Uterus (tissue), 3 donors: ENCODE measurements at regions not wholly inside any gene's neighbourhood (a gene's known extent, or its start where the extent isn't known, plus 50 kb on each side); places are given as distances from the start of the nearest gene placed in this dataset.

Experiments
- DNase-seq, 2 donors: peaks; one replicate each; pipeline ENCODE4 v3.0.0-alpha.2; 2019 to 2020
- H3K27ac ChIP-seq, 2 donors: fragments of 200-600 bp; sonication (generic); 1 replicate in 1 of 2; 2 replicates in 1 of 2; pipeline ENCODE4 v1.5.1; 2016 to 2018
- H3K27me3 ChIP-seq, 2 donors: fragments of 200-600 bp; sonication (generic); one replicate each; pipeline ENCODE4 v1.5.1; 2018 to 2019; ENCODE audit warnings: control low read depth in 1 of 2
- H3K36me3 ChIP-seq, 2 donors: fragments of 200-600 bp; sonication (generic); one replicate each; pipeline ENCODE4 v1.5.1; 2019; ENCODE audit warnings: control low read depth in 1 of 2
- H3K4me1 ChIP-seq, 2 donors: fragments of 200-600 bp; sonication (generic); one replicate each; pipeline ENCODE4 v1.5.1; 2018 to 2019; ENCODE audit warnings: control low read depth in 1 of 2
- H3K4me3 ChIP-seq, 2 donors: fragments of 200-600 bp; sonication (generic); 1 replicate in 1 of 2; 2 replicates in 1 of 2; pipeline ENCODE4 v1.5.1; 2018 to 2019; ENCODE audit warnings: mild to moderate bottlenecking in 1 of 2
- H3K9me3 ChIP-seq, 2 donors: fragments of 200-600 bp; sonication (generic); one replicate each; pipeline ENCODE4 v1.5.1; 2019; ENCODE audit warnings: control low read depth in 1 of 2
- CTCF ChIP-seq, 4 experiments: fragments of 200-600 bp in 2 of 4; fragments of 450-650 bp in 2 of 4; sonication (generic) in 2 of 4; IDR thresholded peaks; one replicate each; pipeline ENCODE4 v1.5.1; 2016 to 2019; ENCODE audit warnings: antibody characterized with exemption in 4 of 4, mild to moderate bottlenecking in 2 of 4, moderate library complexity in 1 of 4
- POLR2A ChIP-seq, 2 donors: fragments of 450-650 bp; IDR thresholded peaks; one replicate each; pipeline ENCODE4 v1.6.1; 2016; ENCODE audit warnings: antibody characterized with exemption in 2 of 2, mild to moderate bottlenecking in 1 of 2, moderate library complexity in 1 of 2
- intact Hi-C: fragments of 100-400 bp; cut with DNase I; formaldehyde crosslinking; loops from one replicate; pipeline ENCODE4 v1.15.1; 2023; ENCODE audit warnings: low total_unique reads
- donor health status: DM: yes; HTN: yes; CAD: no.

GRCh38 chr4:159735281-159736207, 632.7 kb downstream of the RAPGEF2 start:
- no peaks in the 10 kb centered on the region for H3K4me1 ChIP-seq
- no peak for DNase-seq
- H3K9me3 ChIP-seq = no peaks in the 10 kb centered on the region
- H3K27ac ChIP-seq = no peak overlapping the region
- TF ChIP-seq POLR2A (IDR thresholded peaks at IDR 0.05) (no peak), CTCF (IDR thresholded peaks at IDR 0.05) (no peak)
- no peak overlapping the region for H3K4me3 ChIP-seq
- no peaks in the 10 kb centered on the region for H3K27me3 ChIP-seq
- no peaks in the 10 kb centered on the region for H3K36me3 ChIP-seq
- intact Hi-C loops = no loop called here

GRCh38 chr4:159736411-159736810, 633.5 kb downstream of the RAPGEF2 start:
- TF ChIP-seq POLR2A (IDR thresholded peaks at IDR 0.05) = no peak
- TF ChIP-seq CTCF (IDR thresholded peaks at IDR 0.05) = no peak
- Histone ChIP-seq H3K4me1 (no peaks in the 10 kb centered on the region), H3K9me3 (no peaks in the 10 kb centered on the region), H3K36me3 (no peaks in the 10 kb centered on the region), H3K4me3 (no peak overlapping the region), H3K27me3 (no peaks in the 10 kb centered on the region), H3K27ac (no peak overlapping the region)
- no peak for DNase-seq
- intact Hi-C loops = no loop called here

- H3K4me1 ChIP-seq = no peaks in the 10 kb centered on the region
- TF ChIP-seq POLR2A (IDR thresholded peaks at IDR 0.05) (no peak), CTCF (IDR thresholded peaks at IDR 0.05) (no peak)
- no peak for DNase-seq
- intact Hi-C loops = no loop called here
- H3K27me3 ChIP-seq = no peaks in the 10 kb centered on the region
- H3K36me3 ChIP-seq = no peaks in the 10 kb centered on the region
- no peak overlapping the region for H3K4me3 ChIP-seq
- no peaks in the 10 kb centered on the region for H3K9me3 ChIP-seq
- no peak overlapping the region for H3K27ac ChIP-seq
Observed at GRCh38 chr4:159743971-159744370, 641.1 kb downstream of the RAPGEF2 start.

GRCh38 chr4:159747983-159748382, 645.1 kb downstream of the RAPGEF2 start:
- intact Hi-C loops = no loop called here
- Histone ChIP-seq H3K9me3 (no peaks in the 10 kb centered on the region), H3K4me3 (no peak overlapping the region), H3K27ac (no peak overlapping the region), H3K27me3 (no peaks in the 10 kb centered on the region), H3K4me1 (no peaks in the 10 kb centered on the region), H3K36me3 (no peaks in the 10 kb centered on the region)
- TF ChIP-seq CTCF (IDR thresholded peaks at IDR 0.05) (no peak), POLR2A (IDR thresholded peaks at IDR 0.05) (no peak)
- DNase-seq = no peak

- Histone ChIP-seq H3K27me3 (no peaks in the 10 kb centered on the region), H3K4me1 (no peaks in the 10 kb centered on the region), H3K4me3 (no peak overlapping the region), H3K27ac (no peak overlapping the region), H3K36me3 (no peaks in the 10 kb centered on the region), H3K9me3 (no peaks in the 10 kb centered on the region)
- intact Hi-C loops = no loop called here
- DNase-seq = no peak
- no peak for TF ChIP-seq POLR2A (IDR thresholded peaks at IDR 0.05)
- TF ChIP-seq CTCF (IDR thresholded peaks at IDR 0.05) = no peak
Observed at GRCh38 chr4:159748834-159749444, 646.1 kb downstream of the RAPGEF2 start.
